ENCODE measurements at regions not wholly inside any gene's neighbourhood (a gene's known extent, or its start where the extent isn't known, plus 50 kb on each side); places are given as distances from the start of the nearest gene placed in this dataset.

DNA sequence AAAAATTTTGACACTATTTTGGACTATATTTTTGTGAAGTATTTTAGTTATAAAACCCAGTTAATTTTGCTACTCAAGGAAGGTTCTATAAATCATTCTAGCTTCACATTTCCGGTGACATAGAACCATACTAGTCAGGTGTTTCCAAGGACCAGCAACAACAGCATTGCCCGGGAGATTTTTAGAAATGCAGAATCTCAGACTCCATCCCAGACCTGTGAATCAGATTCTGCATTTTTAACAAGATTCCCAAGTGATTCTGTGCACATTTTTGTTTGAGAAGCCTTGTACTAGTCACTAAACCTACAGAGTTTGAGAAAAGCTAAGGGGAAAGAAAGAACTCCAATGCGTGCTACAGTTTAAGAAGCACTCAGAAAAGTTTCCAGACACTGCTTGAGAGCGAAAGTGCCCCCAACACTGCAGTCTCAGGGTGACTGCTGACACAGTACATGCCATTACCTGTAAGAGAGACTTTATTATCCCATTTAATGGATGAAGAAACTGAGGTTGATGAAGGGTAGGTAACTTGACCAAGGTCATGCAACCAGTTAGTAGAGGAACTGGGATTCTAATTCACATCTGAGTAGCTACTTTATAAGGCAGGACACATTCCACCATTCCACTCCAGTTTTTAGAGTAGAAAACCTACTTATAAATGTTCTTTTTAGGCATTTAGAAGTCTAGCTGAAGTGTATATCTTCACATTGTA is 49.7 kb upstream of the USP3 start:
- in situ Hi-C loops (cut with MboI; ENCODE audit: low sequenced_read_pairs): loop anchor here (25.0 kb wide), 1 partner anchor 608 kb away; no protein-coding TSS in a partner anchor

Measured in HL-60/S4 treated with retinoic acid at 250 ng/mL for 4 days and 3 days (cell line).